Eye (tissue), 1 donor: ENCODE measurements at regions not wholly inside any gene's neighbourhood (a gene's known extent, or its start where the extent isn't known, plus 50 kb on each side); places are given as distances from the start of the nearest gene placed in this dataset.
A peak's percentile ranks its signal among the peaks of the same experiment; 100 is the strongest.

ENCODE experiments used
- DNase-seq: peaks from one replicate; pipeline ENCODE4 v3.0.0-alpha.2; 2015

- no peak for DNase-seq
These were observed 120.5 kb upstream of the ADAMTSL1 start for GRCh38 chr9:18353473-18353872.

GRCh38 chr9:18357321-18357720, 116.6 kb upstream of the ADAMTSL1 start:
- no peak for DNase-seq

- DNase-seq, result no peak
These were observed 115.6 kb upstream of the ADAMTSL1 start for GRCh38 chr9:18358325-18358724.

GRCh38 chr9:18359335-18359734, 114.6 kb upstream of the ADAMTSL1 start:
- no peak for DNase-seq

- DNase-seq, result no peak
These were observed 113.9 kb upstream of the ADAMTSL1 start for GRCh38 chr9:18360005-18360404.

GRCh38 chr9:18361646-18362045, 112.3 kb upstream of the ADAMTSL1 start:
- DNase-seq, result peak; percentile 28

GRCh38 chr9:18362166-18362565, 111.8 kb upstream of the ADAMTSL1 start:
- no peak for DNase-seq

- DNase-seq, result no peak
These were observed 110.9 kb upstream of the ADAMTSL1 start for GRCh38 chr9:18362901-18363685.

- DNase-seq, result no peak
These were observed 108.3 kb upstream of the ADAMTSL1 start for GRCh38 chr9:18365651-18366050.

- no peak for DNase-seq
These were observed 107.8 kb upstream of the ADAMTSL1 start for GRCh38 chr9:18366184-18366583.

GRCh38 chr9:18368206-18368605, 105.7 kb upstream of the ADAMTSL1 start:
- no peak for DNase-seq

GRCh38 chr9:18371141-18371540, 102.8 kb upstream of the ADAMTSL1 start:
- no peak for DNase-seq

GRCh38 chr9:18371621-18372020, 102.3 kb upstream of the ADAMTSL1 start:
- DNase-seq, result no peak

- DNase-seq, result no peak
These were observed 94.7 kb upstream of the ADAMTSL1 start for GRCh38 chr9:18379073-18379811.

GRCh38 chr9:18382243-18382642, 91.7 kb upstream of the ADAMTSL1 start:
- no peak for DNase-seq

- no peak for DNase-seq
These were observed 89.9 kb upstream of the ADAMTSL1 start for GRCh38 chr9:18384066-18384465.

- DNase-seq, result no peak
These were observed 88.1 kb upstream of the ADAMTSL1 start for GRCh38 chr9:18385696-18386490.

GRCh38 chr9:18390393-18390792, 83.6 kb upstream of the ADAMTSL1 start:
- DNase-seq, result peak; percentile 32

GRCh38 chr9:18393340-18394130, 80.4 kb upstream of the ADAMTSL1 start:
- DNase-seq, result peak; percentile 59

GRCh38 chr9:18394847-18395351, 79.1 kb upstream of the ADAMTSL1 start:
- DNase-seq, result no peak

- no peak for DNase-seq
These were observed 77.7 kb upstream of the ADAMTSL1 start for GRCh38 chr9:18396102-18396728.

GRCh38 chr9:18397076-18397475, 76.9 kb upstream of the ADAMTSL1 start:
- no peak for DNase-seq
